GM18499 (cell line): ENCODE measurements at regions not wholly inside any gene's neighbourhood (a gene's known extent, or its start where the extent isn't known, plus 50 kb on each side); places are given as distances from the start of the nearest gene placed in this dataset.
"Not testable (repeated sequence)": the region's sequence is repeated elsewhere in the genome, so short reads cannot be mapped to it uniquely, and the experiment has no call there.

Source experiments
- ATAC-seq: cut with Tn5 transposase; IDR thresholded peaks from one replicate; pipeline ENCODE4 v1.9.1; 2021; ENCODE audit warnings: moderate number of reproducible peaks; ENCODE audit not compliant: insufficient read depth, unreplicated experiment

DNA sequence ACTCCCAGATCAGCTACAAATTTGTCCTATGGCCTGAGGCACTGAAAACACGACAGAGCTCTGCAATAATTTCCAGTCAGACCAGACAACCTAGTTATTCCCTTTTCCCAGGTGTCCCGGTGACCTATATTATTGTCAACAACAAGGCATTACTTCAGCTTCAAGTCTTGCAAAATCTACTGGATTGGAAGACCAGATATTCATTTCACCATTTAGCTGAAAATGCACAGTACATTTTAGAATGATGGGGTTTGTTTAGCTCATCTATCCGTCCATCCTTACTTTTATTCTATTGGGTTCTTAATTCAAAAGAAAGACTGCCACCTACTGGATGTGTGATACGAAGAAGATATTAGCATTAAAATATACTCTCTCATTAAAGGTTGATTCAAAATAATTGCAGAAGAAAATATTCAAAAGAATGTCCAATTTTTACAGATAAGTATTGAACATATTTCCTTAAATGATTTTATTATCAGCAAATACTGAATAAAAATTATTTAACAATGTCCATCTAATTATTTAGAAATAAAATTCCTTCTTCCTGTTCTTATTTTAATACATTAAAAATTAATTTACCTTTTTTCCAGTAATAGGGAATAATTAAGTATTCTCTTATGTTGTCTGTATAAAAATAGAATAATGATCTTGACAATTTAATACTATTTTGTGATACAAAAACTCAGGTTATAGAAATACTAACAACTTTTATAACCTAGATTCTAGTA is 244.9 kb upstream of the LRIG3 start:
- no peak for ATAC-seq

DNA sequence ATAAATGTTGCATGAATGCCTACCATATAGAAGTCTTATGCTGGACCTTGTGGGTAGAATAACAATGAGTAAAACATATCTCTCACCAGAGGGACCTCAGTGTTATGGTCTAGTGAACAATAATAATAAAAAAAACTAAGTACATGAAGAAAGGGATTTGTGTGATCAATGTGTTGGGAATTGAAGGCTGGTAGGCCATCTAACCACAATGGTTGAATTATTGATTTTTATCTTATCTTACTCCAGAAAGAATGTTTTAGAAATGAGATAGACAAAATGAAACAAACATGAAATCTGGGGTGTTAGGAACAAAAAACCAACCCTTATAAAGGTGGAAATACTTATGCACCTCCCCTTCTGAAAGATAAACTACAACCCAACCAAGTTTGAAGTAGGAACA is 243.9 kb upstream of the LRIG3 start:
- ATAC-seq: no peak

DNA sequence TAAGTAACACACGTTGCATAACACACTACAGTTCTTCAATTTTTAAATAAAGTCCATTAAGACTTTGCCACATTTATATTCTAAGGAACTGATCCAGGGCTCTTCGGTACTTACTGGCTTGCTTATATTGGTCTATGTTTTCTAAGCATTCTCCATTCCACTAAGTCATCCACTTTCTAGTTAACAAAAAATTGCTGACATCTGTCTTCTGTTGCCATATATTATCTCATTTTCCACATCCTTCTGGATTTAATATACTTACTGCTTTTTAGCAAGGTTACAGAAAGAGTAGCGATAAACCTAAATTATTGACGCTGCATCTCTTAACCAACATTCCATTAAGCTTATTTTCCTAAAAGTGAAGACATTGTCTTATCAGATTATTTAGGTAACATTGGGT is 238.4 kb upstream of the LRIG3 start:
- no peak for ATAC-seq

DNA sequence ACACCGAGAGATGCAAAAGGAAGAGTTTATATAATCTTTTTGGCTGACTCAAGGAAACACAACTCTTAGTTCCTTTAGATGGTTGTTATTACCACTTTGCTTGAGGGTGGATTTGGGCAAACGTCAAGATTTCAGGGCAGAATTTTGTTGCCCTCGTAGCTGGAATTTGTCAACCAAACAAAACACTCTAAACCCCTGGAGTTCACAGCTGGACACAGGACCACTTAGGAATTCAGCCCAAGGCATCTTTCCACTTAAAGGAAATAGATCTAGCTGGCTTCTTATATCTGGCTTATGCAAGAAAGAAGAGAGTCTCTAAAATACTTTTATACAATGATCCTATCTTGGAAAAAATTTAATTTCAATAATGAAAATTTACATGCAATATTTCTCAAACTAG is 237.8 kb upstream of the LRIG3 start:
- no peak for ATAC-seq

DNA sequence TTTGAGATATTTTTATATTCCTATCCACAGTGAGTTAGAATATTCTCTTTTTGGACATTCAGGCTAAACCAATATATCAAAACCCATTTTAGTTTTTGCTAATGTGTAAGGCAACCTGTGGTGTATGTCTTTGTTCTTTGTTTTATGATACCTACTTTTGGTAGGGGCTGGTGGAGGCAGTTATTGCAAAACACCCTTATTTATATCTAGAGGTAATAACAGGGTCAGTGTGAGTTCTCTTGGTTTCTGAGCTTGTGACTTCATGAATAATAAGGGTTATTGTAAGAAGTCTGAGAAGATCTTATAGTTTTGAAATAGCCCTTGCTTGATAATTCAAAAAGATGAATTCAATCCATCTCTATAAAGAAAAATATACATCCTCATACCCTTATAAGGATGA is 235.1 kb upstream of the LRIG3 start:
- no peak for ATAC-seq

DNA sequence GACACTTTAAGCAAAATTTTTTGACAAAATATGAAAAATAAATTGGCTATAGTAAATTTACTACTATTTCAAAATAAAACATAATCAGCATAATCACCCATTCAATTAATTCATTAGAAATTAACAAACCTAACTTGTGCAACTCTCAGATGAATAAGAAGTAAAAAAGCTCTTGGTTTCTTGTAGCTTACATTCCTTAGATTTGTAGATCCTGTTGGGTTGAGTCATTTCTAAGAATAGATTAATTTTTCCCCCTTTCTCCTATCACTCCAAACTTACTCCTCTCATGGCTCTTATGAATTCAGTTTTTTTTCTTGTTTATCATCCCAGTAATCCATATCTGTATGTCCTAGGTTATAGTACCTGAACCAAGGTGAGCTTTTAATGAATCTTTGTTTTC is 230.9 kb upstream of the LRIG3 start:
- no peak for ATAC-seq

DNA sequence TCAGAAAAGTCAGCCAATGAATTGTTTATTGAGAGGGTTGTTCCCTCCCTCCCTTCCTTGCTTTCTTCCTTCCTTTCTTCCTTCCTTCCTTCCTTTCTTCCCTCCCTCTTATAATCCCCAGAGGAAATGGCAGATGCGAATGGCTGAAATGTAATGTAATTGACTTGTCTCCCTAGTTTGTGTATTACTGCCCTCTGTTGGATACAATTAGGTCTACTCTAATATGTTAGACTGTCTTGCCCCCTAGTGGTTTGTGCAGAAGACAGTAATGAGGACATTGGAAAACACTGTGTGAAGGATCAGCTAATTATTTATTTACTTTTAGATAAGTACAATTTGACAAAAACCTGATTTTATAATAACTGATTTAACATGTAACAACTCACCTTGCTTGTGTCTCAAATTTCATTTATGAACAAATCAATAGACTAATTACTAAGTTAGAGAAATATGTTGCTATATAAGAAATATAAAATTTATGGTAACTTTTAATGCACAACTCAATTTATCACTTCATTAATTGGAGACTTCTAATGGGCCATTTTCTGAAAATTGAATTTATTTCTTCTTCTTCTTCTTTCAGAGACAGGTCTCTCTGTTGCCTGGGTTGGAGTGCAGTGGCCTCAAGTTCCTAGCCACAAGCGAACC is 229.8 kb upstream of the LRIG3 start:
- peak; percentile 96 for ATAC-seq

DNA sequence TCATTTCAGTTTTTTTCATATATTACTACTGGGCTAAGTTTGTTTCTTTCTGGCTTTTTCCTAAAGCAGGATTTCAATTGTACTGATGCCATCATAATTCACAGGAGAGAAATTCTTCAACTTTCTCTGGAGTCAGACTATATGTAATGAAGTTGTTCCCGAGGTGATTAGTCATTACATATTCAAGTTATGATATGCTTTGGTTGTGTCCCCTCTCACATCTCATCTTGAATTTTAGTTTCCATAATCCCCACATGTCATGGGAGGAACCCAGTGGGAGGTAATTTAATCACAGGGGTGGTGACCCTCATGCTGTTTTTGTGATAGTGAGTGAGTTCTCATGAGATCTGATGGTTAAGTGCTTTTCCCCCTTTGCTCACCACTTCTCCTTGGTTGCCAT is 227.5 kb upstream of the LRIG3 start:
- no peak for ATAC-seq

DNA sequence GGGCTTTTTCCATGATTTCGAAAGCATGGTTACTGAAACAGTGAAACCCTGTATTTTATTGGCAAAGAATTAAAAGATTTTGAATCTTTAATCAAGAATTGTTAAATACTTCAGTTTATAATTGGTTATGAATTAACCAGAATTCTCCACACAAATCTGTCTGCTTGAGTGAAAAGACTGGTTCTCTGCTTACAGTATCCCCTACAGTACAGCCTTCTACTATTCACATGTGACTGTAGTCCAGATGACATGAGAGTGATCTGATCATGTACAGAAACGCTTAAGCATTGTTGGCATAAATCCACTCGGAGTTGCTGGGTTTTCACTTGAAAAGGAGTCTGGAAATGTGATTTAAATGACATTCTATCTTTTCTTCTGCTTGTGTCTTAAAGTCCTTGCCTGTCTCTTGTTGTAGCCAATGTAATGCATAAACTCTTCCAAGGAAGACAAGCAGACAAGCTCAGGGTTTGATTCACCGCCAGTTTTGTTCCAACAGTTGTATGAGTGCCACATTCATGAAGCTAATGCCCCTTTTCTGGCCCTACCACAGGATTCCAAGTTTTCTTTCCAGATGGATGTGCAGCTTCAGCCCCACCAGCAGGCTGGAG is 222.0 kb upstream of the LRIG3 start:
- ATAC-seq: no peak

DNA sequence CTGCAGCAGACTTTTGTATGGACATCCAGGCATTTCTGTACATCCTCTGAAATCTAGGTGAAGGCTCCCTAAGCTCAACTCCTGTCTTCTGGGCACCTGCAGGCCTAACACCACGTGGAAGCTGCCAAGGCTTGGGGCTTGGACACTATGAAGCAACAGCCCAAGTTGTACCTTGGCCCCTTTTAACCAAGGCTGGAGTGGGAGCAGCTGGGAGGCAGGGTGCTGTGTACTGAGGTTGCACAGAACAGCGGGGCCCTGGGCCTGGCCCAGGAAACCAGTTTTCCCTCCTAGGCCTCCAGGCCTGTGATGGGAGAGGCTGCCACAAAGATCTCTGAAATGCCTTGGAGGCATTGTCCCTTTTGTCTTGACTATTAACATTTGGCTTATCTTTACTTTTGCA is 214.4 kb upstream of the LRIG3 start:
- ATAC-seq: no peak

DNA sequence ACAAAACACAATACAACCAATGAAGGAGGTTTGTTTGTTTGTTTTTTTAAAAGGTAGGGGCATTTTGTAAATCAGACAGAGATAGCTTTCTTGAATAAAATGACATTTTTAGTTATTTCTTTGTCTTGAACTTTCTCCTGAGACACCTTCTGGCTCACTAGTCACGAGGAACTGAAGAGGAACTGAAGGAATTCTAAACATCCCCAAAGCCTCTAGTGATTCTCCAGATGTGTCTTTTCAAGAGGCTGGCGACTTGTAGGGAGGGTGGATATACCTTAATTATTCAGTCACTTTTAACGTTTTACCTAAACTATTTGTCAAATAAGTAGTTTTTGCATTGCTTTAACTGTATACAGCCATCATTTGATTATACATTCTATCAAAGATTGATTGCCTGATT is 211.2 kb upstream of the LRIG3 start:
- ATAC-seq: no peak

DNA sequence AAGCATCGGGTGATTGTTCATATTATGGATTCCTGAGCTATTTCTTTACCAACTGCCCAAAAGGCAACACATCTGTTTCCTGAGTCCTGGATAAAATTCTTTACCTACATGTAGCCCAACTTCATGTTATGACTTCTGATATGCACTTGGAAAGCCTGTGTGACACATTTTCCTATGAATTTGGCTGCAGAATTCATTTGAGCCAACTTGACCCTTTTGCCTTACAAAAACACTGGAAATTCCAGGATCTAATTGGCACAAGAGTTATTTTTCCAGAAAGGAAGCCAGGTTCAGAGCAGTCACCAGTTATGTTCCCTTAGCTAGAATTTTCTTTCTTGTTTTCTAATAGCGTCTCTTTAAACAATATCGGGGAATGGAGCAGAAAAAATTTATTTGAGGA is 202.5 kb upstream of the LRIG3 start:
- ATAC-seq: no peak

DNA sequence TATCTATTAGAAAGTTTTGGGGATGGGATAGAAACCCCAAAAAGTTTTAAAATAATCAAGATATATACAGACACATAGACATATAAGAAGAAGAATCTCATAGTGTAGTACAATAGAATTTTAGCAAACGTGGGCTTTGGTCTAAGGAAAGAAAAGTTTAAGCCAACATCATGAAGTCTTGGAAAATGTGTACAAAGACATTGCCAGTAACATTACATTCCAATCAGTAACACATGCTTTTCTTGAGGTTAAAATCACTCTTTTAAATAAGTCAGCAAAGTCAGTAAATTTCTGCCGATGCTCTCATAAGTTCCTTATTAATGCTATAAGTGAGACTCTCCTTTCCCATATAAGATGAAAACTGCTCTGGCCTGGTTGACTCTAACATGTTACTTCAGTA is 201.1 kb upstream of the LRIG3 start:
- no peak for ATAC-seq

DNA sequence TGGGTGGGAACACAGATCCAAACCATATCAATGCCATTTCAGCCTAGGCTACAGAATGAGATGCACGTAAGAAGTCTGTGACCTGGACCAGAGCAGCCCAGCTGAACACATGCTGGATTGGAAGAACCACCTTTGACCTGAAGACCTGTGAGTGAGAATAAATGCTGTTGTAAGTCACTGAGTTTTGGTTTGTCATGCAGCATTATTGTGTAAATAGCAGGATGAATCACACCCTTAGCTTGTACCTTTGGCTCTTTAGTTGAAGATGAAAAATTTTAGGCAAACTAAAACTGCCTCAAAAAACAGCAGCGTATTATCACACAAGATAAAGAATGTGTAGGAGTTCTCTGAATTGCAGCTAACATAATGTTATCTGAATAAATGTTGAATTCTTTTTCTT is 199.4 kb upstream of the LRIG3 start:
- no peak for ATAC-seq

DNA sequence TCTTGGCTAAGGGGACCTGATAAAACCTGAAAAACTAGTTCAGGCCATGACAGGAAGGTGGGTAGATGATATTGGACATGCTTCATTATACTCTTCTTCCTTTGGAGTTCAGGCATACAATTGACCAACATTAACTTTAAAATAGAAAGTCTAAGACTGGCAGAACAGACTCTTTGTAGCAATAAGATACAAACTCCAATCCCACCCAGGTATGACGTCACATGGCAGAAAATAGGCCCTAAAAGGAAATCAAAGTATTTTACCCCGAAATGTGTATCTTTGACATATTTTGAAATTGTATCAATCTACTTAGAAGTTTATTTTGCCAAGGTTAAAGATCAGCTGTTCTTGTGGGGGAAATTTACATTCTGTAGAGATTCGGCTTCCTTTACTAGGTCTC is 198.1 kb upstream of the LRIG3 start:
- no peak for ATAC-seq

DNA sequence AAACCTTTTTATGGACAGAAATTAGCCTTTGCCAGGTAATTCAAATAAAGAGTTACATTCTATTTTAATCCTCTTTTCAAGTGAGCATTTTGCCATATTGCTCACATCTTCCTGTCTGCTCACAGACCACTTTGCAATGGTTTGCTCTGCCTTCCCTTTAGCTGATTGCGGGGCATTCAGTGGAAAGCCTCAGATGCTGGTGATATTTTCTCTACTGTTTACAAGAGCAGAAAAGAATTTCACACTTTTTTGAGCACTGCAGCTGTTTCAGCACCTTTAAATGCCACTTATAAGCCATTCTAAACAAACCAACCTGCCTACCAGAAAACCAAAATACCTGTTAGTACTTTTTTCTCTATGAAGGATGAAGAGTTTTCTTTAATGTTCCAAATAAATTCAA is 195.7 kb upstream of the LRIG3 start:
- no peak for ATAC-seq

DNA sequence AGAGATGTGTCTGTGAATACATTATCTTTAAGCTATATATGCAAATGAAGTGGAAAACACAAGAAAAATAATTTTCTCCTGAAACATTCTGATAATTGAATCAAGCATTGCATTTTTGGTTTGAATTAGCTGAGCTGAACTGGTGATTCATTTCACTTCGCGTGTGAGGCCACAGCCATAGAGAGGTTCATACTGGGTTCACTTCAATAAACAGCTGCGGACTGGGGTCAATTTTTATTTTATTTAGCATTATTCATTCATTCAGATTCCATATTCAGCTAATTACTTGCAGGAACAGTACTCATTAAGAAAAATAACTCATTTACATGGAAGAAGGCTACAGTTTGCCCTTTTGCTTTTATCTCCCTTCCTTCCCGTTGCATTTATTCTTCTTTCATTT is 195.2 kb upstream of the LRIG3 start:
- no peak for ATAC-seq

DNA sequence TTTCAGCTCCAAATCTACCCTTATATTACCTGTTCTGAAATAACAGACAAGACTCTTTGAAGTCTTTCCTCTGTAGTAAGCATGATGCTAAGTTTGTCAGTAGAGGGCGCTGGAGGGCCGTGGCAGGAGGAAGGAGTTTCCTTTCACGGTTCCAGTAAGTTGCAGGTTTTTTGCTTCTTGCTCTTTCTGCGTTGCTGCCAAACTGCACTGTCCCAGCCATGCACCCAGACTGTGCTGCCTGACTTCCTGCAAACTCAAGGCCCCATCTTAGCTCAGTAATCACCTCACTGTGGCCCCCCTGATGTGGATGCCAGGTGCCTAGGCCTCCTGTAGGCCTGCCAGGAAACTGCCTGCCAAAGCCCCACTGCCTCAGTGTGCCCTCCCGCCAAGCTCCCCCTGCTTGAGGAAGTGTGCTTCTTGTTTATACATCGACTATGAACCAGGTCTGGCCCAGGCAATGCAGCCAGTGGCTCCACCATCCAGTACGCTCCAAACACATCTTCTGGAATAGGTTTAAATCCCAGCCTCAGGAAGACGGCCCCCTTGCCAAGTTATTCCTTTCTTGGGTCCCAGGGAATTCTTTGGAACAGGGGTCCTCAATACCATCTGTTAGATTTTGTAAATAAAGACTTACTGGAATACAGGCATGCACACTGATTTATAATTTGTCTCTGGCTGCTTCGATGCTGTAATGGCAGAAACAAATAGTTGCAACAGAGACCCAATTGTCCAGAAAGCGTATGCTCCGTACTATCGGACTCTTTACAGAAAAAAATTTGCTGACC is 193.7 kb upstream of the LRIG3 start:
- ATAC-seq: peak; percentile 90

DNA sequence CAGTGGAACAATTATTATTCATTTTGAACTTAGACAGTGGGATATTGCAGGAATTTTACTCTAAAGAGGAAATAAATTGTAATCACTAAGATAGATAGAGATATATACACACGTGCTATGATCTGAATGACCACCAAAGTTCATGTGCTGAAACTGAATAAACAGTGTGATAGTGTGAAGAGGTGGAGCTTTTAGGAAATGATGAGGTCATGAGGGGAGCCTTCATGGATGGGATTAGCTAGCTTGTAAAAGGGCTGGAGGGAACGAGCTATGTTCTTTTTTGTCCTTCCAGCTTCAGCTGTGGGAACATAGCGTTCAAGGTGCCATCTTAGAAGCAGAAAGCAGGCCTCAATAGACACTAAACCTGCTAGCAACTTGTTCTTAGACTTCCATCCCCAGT is 191.5 kb upstream of the LRIG3 start:
- ATAC-seq: no peak

DNA sequence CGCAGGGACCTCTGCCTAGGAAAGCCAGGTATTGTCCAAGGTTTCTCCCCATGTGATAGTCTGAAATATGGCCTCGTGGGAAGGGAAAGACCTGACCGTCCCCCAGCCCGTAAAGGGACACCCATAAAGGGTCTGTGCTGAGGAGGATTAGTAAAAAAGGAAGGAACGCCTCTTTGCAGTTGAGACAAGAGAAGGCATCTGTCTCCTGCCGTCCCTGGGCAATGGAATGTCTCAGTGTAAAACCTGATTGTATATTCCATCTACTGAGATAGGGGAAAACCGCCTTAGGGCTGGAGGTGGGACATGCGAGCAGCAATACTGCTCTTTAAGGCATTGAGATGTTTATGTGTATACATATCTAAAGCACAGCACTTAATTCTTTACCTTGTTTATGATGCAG is 188.2 kb upstream of the LRIG3 start:
- ATAC-seq: not testable (repeated sequence)

DNA sequence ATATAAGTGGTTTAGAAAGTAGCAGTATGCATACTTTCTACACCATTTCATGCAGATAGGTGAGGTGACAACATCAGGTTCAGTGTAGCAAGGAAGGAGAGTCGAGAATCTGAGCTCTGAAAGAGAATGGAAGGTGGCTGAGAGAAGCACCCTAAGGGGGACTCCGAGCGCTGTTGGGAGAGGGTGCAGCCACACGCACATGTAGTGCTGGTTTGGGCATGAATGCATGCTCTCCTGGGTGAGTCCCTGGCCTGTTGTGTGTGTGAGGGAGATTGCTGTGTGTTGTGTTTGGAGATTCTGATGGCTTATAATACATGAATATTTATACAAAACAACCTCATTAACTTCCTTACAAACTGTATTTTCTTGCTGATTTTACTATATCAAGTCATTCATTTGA is 180.3 kb upstream of the LRIG3 start:
- ATAC-seq: no peak
